Activated CD4-positive, alpha-beta T cell treated with anti-CD3 and anti-CD28 coated beads for 24 hours (primary cell): ENCODE measurements at regions not wholly inside any gene's neighbourhood (a gene's known extent, or its start where the extent isn't known, plus 50 kb on each side); places are given as distances from the start of the nearest gene placed in this dataset.

ENCODE experiments used
- DNase-seq, 2 donors: peaks; one replicate each; pipeline ENCODE4 v3.0.0-alpha.2; 2020; ENCODE audit warnings: low read depth in 2 of 2

GRCh38 chr10:84783909-84784308 lies 455.5 kb downstream of the CCSER2 start:
- no peak for DNase-seq

GRCh38 chr10:84784749-84785148 lies 456.4 kb downstream of the CCSER2 start:
- DNase-seq: no peak

DNA sequence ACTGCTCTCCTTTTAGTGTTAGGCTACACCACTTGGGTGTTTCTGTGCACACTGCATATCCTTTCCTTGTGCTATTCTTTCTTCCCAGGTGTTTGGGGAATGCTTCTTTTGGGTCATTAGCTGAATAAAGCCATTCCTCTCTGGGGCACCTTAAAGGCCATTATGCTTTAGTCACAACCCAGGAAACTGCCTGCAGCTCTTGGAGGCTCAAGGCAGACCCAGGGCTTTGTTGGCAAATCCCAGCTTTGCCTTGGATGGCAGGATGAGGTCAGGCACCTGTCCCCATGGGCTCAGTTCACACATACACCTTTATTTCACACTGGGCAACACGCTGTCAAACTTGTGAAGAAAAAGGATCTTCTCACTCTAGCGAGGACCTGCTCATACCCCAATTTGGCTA lies 460.6 kb downstream of the CCSER2 start:
- DNase-seq: no peak

DNA sequence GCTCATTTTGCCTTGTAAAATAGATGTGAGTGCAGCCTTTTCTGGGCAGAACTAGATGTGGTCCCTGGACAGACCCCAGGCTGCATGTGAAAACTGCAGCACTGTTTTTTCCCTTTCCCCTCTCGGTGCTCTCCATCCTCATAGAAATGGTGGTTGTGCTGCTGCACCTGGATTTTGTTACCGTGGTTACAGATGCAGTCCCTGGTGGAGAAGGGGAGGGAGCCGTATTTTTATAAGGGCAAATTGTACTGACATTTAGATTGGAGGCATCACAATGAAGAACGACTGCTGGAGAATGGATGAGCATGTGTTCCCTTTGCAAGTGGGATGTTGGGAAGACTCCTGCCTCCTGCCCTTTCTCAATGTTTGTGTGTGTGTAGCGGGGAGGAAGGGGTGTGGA lies 469.9 kb downstream of the CCSER2 start:
- no peak for DNase-seq

- no peak for DNase-seq
Measured at GRCh38 chr10:84801156-84801555, 472.8 kb downstream of the CCSER2 start.

DNA sequence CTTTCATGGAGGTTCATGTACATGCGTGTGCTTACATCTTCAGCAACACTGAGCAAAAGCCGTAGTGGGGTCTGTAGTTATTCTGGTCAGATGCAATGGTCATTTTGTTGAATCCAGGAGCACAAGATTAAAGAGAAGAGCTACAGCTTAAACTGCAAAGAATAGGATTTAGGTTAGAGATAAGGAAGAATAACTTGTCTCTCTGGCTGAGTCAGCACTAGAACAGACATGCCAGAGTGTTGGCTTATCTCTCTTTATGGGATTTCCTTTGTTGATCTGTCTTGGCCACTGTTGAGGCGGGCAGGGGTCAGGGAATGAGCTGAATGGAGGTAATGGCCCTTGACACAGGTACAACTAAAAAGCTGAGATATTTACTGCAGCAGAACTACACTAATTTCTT lies 473.5 kb downstream of the CCSER2 start:
- no peak for DNase-seq

- no peak for DNase-seq
Measured at GRCh38 chr10:84805149-84805548, 476.8 kb downstream of the CCSER2 start.

GRCh38 chr10:84811113-84811512 lies 482.7 kb downstream of the CCSER2 start:
- no peak for DNase-seq

DNA sequence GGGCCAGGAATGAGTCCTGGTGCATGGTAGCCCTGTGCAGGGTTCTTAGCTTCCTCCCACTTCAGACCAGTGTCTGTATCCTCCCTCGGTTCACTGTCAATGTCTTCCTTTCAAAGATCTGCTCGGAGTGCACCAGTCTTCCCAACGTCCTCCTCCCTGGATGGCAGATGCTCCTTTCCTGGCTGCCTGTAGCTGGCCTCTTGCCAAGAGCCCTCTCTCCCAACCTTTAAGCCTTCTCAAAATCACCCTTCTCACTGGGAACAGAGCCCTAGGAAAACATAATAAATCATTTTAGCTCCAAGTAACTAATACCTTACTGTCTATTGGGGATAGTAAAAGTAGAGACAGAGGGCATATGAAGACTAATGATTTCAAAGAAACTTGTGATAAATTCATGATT lies 490.6 kb downstream of the CCSER2 start:
- no peak for DNase-seq

DNA sequence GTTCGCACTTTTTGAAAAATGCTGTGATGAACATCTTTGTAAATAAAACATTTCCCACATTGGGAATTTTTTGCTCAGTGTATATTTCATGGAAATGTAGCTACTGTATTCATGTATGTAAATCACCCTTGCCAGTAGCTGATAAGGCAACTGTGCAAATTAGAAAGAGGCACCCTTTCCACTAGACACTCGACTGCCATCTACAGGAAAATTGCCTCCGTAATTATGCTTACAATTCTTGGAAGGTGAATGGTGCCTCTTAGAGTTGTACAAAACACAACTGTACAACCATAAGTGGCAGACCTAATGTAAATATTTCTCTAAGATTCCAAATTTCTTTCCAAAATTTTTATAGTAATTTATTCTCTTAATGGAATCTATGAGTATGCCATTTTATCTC lies 491.7 kb downstream of the CCSER2 start:
- DNase-seq: no peak

- no peak for DNase-seq
Measured at GRCh38 chr10:84820596-84820995, 492.2 kb downstream of the CCSER2 start.

DNA sequence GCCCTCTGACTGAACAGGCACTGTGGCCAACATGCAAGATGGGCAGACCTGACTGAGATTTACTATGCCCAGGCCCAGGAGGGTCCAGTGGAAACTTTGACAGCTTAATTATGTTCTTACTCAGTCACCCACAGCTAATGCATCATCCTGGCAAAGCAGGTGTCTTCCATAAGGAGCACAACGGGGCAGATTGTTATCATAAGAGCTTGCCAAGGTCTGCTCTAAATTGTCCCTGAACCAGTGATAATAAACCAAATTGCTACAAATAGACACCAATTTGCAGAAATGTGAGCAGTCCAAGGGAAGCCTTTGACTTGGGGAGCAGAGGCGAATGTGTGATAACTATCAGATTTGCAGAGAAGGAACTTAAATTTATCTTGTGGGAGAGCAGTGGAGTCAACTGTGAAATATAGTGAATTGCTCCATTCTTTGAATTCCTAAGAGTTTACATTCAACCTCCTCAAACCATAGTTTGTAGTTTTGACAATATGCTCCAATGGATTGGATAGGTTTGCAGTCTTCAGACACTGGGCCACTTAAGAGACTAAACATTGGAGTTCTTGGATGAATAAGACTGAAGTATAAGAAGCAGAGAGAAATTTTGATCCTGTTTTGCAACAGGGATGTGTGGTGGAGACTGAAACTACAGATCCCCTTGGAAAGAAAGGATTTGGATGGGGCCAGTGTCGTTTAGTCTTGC lies 494.7 kb downstream of the CCSER2 start:
- DNase-seq: no peak

DNA sequence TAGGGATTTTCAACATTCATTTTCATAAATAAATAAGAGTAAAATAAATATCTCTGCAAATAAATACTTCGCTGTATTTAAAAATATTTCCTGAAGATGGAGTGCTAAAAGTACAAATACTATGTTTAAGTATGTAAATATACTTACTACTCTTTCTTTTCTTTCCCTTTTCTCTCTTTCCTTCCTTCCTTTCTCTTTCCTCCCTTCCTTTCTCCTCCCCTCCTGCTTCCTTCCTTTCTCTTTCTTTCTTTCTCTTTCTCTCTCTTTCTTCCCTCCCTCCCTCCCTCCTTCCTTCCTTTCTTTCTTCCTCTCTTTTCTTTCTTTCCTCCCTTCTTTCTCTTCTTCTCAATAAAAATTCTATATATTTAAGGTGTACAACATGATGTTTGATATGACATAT lies 496.1 kb downstream of the CCSER2 start:
- no peak for DNase-seq

DNA sequence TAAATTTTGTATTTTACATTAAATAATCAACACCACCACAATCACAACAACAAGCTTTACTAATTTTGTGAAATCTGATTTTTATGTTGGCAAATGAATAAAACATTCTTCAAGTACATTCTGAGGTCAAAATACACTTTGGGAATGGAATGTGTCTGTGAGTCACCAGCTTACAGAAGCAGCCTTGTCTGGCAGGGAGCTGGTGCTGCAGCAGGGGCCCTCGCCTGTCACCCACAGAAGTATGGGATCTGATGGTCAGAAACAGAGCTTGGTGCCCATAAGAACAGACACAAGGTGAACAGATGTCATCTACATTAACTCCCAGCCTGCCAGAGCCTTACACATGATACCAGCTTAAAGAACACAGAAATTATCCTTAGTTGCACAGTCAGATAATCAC lies 496.9 kb downstream of the CCSER2 start:
- no peak for DNase-seq

- no peak for DNase-seq
Measured at GRCh38 chr10:84826704-84827103, 498.3 kb downstream of the CCSER2 start.

DNA sequence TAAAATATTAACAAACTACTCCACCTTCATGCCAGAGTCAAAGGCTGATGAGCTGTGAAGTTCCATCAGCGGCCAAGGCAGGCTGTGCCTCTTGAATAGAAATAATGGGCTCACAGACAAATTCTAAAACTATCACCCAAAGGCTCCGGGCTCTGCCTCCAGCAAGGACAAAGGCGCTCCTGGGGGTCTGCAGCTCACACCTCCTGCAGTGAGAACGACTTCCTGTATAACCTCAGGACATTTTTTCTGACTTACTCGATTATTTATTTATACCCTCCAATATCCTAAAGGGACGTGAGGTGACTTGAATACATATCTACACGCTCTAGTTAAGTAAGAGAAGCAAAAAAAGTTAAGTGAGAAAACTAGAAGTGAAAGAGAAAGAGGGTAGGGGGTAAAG lies 500.7 kb downstream of the CCSER2 start:
- no peak for DNase-seq

DNA sequence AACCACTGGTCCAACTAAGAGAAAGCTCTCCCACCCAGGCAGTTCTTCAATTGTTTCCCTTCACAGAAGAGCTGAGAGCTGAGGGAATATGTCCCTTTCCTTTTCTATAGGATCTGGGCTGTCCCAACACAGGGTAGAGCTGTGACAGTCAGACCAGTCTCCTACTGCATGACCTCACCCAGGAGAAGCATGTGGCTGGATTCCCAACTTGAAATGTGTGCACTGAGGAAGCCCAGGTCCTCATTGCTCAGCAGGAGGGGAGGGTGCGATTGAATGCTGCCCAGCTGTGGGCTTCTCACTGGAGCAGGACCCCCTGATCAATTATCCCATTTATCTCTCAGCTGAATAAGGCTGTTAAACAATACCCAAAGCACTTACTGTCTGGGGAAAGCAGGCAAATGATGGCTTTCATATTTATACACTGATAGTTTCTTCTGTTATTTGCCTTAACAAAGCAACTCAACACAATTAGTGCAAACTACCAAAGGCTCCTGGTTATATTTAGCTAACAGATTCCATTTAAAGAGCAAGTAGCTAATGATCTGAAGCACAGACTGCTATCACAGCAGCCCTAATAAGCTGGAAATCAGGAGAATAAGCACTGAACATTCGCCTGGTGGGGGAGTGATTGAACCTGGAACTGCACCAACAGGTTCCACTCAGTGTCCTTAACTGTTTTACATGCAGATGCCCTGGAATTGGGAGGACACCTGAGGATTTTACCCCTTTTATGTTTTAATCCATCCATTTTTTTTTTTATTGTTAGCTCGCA lies 508.8 kb downstream of the CCSER2 start:
- DNase-seq: no peak

GRCh38 chr10:84837877-84838276 lies 509.5 kb downstream of the CCSER2 start:
- no peak for DNase-seq

- DNase-seq: no peak
Measured at GRCh38 chr10:84838851-84839250, 510.5 kb downstream of the CCSER2 start.

DNA sequence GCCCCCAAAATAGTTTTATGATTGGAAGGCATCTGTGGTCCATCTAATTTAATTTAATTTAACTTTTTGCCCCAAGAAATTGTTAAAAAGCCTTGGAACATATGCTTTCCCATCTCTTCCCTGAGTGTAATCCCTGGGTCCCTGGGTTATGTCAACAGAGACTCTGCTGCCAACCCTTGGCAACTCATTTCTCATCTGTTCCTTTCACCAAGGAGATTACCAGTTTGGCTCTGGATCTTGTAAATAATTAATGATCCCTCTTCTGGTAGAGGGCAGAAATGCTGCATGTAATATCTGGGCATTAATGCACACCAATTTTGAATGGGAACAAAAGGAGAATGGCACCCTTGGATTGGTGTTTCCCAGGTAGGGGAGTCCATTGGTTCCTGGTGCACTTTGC lies 514.2 kb downstream of the CCSER2 start:
- no peak for DNase-seq

DNA sequence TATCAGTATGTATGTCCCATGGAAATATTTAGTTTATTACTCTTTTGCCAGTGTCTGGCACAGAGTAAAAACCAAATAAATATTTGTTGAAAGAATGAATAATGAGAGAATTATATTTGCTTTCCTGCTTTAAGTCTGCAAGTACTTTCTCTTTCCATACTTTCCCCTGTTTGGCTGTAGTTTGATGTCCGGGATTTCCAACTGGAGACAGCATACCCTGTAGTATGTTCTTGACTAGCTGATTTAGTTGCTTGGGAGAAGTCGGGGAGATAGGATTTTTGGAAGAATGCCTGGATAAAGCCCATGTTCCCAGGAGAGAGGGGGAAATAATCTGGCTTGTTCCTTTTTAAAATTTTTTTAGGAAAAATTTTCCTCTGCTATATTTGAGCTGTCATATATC lies 516.1 kb downstream of the CCSER2 start:
- no peak for DNase-seq

- no peak for DNase-seq
Measured at GRCh38 chr10:84845628-84846261, 517.4 kb downstream of the CCSER2 start.
